MM.1S (cell line): ENCODE measurements at regions not wholly inside any gene's neighbourhood (a gene's known extent, or its start where the extent isn't known, plus 50 kb on each side); places are given as distances from the start of the nearest gene placed in this dataset.

ENCODE experiments used
- DNase-seq: peaks from one replicate; pipeline ENCODE4 v3.0.0-alpha.2; 2015
- H2AFZ ChIP-seq: fragments of 300-600 bp; sonication (generic); 2 replicates; pipeline ENCODE4 v1.6.0; 2016; ENCODE audit warnings: antibody characterized with exemption, low read length
- H3F3A ChIP-seq: fragments of 300-600 bp; sonication (generic); 2 replicates; pipeline ENCODE4 v1.6.1; 2016; ENCODE audit warnings: mild to moderate bottlenecking, antibody characterized with exemption, low read length, moderate library complexity, mixed read lengths; ENCODE audit not compliant: insufficient read depth
- H3K27ac ChIP-seq: fragments of 300-600 bp; sonication (generic); 2 replicates; pipeline ENCODE4 v1.5.1; 2016; ENCODE audit warnings: mild to moderate bottlenecking, low read length
- H3K27me3 ChIP-seq: fragments of 300-600 bp; sonication (generic); replicated peaks from 2 replicates; pipeline ENCODE4 v1.6.0; 2016; ENCODE audit warnings: low read length; ENCODE audit not compliant: insufficient read depth
- H3K36me3 ChIP-seq: fragments of 300-600 bp; sonication (generic); replicated peaks from 2 replicates; pipeline ENCODE4 v1.6.1; 2016; ENCODE audit warnings: mild to moderate bottlenecking, low read length, mixed read lengths; ENCODE audit not compliant: insufficient read depth
- H3K4me1 ChIP-seq: fragments of 300-600 bp; sonication (generic); 2 replicates; pipeline ENCODE4 v1.6.1; 2016; ENCODE audit warnings: low read length, mixed read lengths
- H3K4me2 ChIP-seq: fragments of 300-600 bp; sonication (generic); 2 replicates; pipeline ENCODE4 v1.6.0; 2016; ENCODE audit warnings: low read depth, low read length
- H3K4me3 ChIP-seq: fragments of 300-600 bp; sonication (generic); 2 replicates; pipeline ENCODE4 v1.5.1; 2016; ENCODE audit warnings: low read length, mixed read lengths
- H3K79me2 ChIP-seq: fragments of 300-600 bp; sonication (generic); 2 replicates; pipeline ENCODE4 v1.6.1; 2016; ENCODE audit warnings: mixed run types, low read length, mixed read lengths
- H3K9ac ChIP-seq: fragments of 300-600 bp; sonication (generic); 2 replicates; pipeline ENCODE4 v1.6.1; 2016; ENCODE audit warnings: low read length, mixed read lengths
- H3K9me2 ChIP-seq: fragments of 300-600 bp; sonication (generic); replicated peaks from 2 replicates; pipeline ENCODE4 v1.6.1; 2016; ENCODE audit warnings: mild to moderate bottlenecking, low read length, mixed read lengths; ENCODE audit not compliant: insufficient read depth
- H3K9me3 ChIP-seq: fragments of 300-600 bp; sonication (generic); replicated peaks from 2 replicates; pipeline ENCODE4 v1.6.1; 2016; ENCODE audit warnings: mild to moderate bottlenecking, low read length, mixed read lengths; ENCODE audit not compliant: insufficient read depth
- H4K20me1 ChIP-seq: fragments of 300-600 bp; sonication (generic); 2 replicates; pipeline ENCODE4 v1.6.1; 2016; ENCODE audit warnings: mild to moderate bottlenecking, low read length, moderate library complexity, mixed read lengths; ENCODE audit not compliant: insufficient read depth
- CTCF ChIP-seq: fragments of 300-600 bp; sonication (generic); IDR thresholded peaks from 2 replicates; pipeline ENCODE4 v1.5.1; 2016; ENCODE audit warnings: antibody characterized with exemption, low read length, mixed read lengths
- EZH2 ChIP-seq: fragments of 300-600 bp; sonication (generic); optimal IDR thresholded peaks from 2 replicates; pipeline ENCODE3; 2017; ENCODE audit warnings: low read depth, mild to moderate bottlenecking, antibody characterized with exemption, low read length, mixed read lengths
- EZH2phosphoT487 ChIP-seq: fragments of 300-600 bp; sonication (generic); IDR thresholded peaks from 2 replicates; pipeline ENCODE4 v1.6.1; 2018; ENCODE audit warnings: antibody characterized with exemption, low read length

GRCh38 chr3:13706451-13706850 is 157.5 kb downstream of the FBLN2 start:
- no peaks in the 10 kb centered on the region for H3K27me3 ChIP-seq
- no peaks in the 10 kb centered on the region for H3K9me2 ChIP-seq
- no peak for TF ChIP-seq EZH2phosphoT487
- no peak for TF ChIP-seq EZH2
- no peak overlapping the region for H3K4me2 ChIP-seq
- no peaks in the 10 kb centered on the region for H3K79me2 ChIP-seq
- H2AFZ ChIP-seq, result no peak overlapping the region
- H3K27ac ChIP-seq, result no peak overlapping the region
- no peak for DNase-seq
- no peaks in the 10 kb centered on the region for H4K20me1 ChIP-seq
- H3K4me1 ChIP-seq, result no peaks in the 10 kb centered on the region
- H3K36me3 ChIP-seq, result no peaks in the 10 kb centered on the region
- no peak overlapping the region for H3K9ac ChIP-seq
- no peaks in the 10 kb centered on the region for H3K9me3 ChIP-seq
- H3F3A ChIP-seq, result no peaks in the 10 kb centered on the region
- H3K4me3 ChIP-seq, result no peak overlapping the region

DNA sequence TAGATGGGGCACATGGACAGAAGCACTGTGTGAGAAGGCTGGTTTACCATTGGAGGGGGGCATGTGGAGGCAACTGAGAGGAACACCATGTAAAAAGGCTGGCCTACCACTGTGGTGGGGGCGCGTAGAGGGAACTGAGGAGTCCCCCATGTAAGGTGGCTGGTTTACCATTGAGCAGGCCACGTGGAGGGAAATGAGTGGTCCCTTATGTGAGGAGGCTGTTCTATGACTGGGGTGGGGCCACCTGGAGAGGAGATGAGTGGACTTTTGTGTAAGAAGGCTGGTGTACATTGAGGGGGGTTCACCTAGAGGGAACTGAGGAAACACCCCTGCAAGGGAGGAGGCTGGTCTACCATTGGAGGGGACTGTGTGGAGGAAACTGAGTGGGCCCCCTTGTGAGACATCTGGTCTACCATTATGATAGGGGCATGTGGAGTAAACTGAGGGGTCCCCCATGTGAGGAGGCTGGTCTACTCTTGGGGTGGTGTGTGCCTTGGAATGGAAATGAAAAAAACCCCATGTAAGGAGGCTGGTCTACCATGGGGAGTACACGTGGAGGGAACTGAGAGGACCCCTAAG is 156.9 kb downstream of the FBLN2 start:
- H3K79me2 ChIP-seq, result no peaks in the 10 kb centered on the region
- H3K9me3 ChIP-seq, result no peaks in the 10 kb centered on the region
- no peaks in the 10 kb centered on the region; the same call in 1 of the 2 replicates for H3K27me3 ChIP-seq
- H3K4me2 ChIP-seq, result no peak overlapping the region
- TF ChIP-seq CTCF, result no peak
- no peak for TF ChIP-seq EZH2
- no peak for TF ChIP-seq EZH2phosphoT487
- no peaks in the 10 kb centered on the region for H3F3A ChIP-seq
- no peaks in the 10 kb centered on the region for H3K9me2 ChIP-seq
- no peak for DNase-seq
- no peaks in the 10 kb centered on the region for H3K36me3 ChIP-seq
- H2AFZ ChIP-seq, result no peak overlapping the region
- no peaks in the 10 kb centered on the region for H3K4me1 ChIP-seq
- no peak overlapping the region for H3K27ac ChIP-seq
- H3K4me3 ChIP-seq, result no peak overlapping the region
- H4K20me1 ChIP-seq, result no peaks in the 10 kb centered on the region
- H3K9ac ChIP-seq, result no peak overlapping the region

DNA sequence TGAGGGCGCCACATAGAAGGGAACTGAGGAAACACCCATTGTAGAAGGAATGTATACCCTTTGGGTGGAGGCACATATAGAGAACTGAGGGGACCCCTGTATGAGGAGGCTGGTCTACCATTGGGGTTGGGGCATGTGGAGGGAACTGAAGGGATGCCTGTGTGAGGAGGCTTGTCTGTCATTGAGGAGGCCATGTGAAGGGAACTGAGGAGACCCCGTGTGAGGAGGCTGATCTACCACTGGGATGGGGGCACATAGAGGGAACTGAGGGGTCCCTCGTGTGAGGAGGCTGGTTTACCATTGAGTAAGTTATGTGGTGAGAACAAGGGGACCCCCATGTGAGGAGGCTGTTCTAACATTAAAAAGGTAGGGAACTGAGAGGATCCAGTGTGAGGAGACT is 156.1 kb downstream of the FBLN2 start:
- Histone ChIP-seq H3K4me3 (no peak overlapping the region), H3K9me2 (no peaks in the 10 kb centered on the region), H3K4me1 (no peaks in the 10 kb centered on the region), H3K4me2 (no peak overlapping the region), H3K79me2 (no peaks in the 10 kb centered on the region), H3K27ac (no peak overlapping the region), H3K27me3 (no peaks in the 10 kb centered on the region; the same call in none of the 2 replicates), H4K20me1 (no peaks in the 10 kb centered on the region), H3K36me3 (no peaks in the 10 kb centered on the region), H2AFZ (no peak overlapping the region), H3K9me3 (no peaks in the 10 kb centered on the region), H3F3A (no peaks in the 10 kb centered on the region), H3K9ac (no peak overlapping the region)
- TF ChIP-seq EZH2 (no peak), EZH2phosphoT487 (no peak), CTCF (no peak)
- no peak for DNase-seq

DNA sequence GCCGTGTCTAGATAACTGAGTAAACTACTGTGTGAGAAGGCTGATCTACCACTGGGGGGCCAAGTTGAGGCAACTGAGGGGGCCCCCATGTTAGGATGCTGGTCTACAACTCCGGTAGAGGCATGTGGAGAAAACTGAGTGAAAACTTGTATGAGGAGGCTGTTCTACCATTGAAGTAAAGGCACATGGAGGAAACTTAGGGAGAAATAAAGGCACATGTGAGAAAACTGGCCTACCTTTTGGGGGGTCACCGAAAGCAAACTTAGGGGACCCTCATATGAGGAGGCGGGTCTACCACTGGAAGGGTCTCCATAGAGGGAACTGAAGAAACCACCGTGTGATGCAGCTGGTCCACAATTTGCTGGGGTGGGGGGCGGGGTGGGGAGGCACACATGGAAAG is 155.2 kb downstream of the FBLN2 start:
- H2AFZ ChIP-seq, result no peak overlapping the region
- no peaks in the 10 kb centered on the region for H3K4me1 ChIP-seq
- H3K27ac ChIP-seq, result no peak overlapping the region
- peaks cover 8% of the 10 kb centered on the region for H3K27me3 ChIP-seq
- DNase-seq, result no peak
- no peak overlapping the region for H3K9ac ChIP-seq
- H3K9me2 ChIP-seq, result no peaks in the 10 kb centered on the region
- no peaks in the 10 kb centered on the region for H3K36me3 ChIP-seq
- TF ChIP-seq CTCF, result no peak
- H3F3A ChIP-seq, result no peaks in the 10 kb centered on the region
- no peaks in the 10 kb centered on the region for H3K79me2 ChIP-seq
- H3K9me3 ChIP-seq, result no peaks in the 10 kb centered on the region
- H4K20me1 ChIP-seq, result no peaks in the 10 kb centered on the region
- no peak overlapping the region for H3K4me3 ChIP-seq
- H3K4me2 ChIP-seq, result no peak overlapping the region
